Panc1 (cell line): ENCODE measurements at regions not wholly inside any gene's neighbourhood (a gene's known extent, or its start where the extent isn't known, plus 50 kb on each side); places are given as distances from the start of the nearest gene placed in this dataset.

Experiments used
- ATAC-seq: fragments of 200-7000 bp; cut with Tn5 transposase; 2 replicates; pipeline ENCODE4 v1.9.1; 2020; ENCODE audit warnings: mild to moderate bottlenecking, moderate library complexity
- BruUV-seq: library from RNA; stranded (reverse); fragments of 400-500 nt; replicated peaks from 2 replicates; lab custom pipeline; 2021; lab: Mats Ljungman, UMichigan
- CTCF ChIA-PET: fragments of 300-600 bp; sonication (Branson Sonifier 250); formaldehyde crosslinking; loops from one replicate; lab custom pipeline; 2022; ENCODE audit warnings: antibody characterized with exemption; lab: Charles Lee
- POLR2A ChIA-PET: fragments of 300-600 bp; sonication (Branson Sonifier 250); formaldehyde crosslinking; loops from one replicate; lab custom pipeline; 2022; ENCODE audit warnings: antibody characterized with exemption; lab: Charles Lee
- DNase-seq: peaks from one replicate; pipeline ENCODE4 v3.0.0-alpha.2; 2010; ENCODE audit warnings: low read depth, low spot score
- H3K27ac ChIP-seq: 2 replicates; pipeline ENCODE4 v1.5.1; 2011; ENCODE audit warnings: mild to moderate bottlenecking, low read length, inconsistent platforms
- H3K27me3 ChIP-seq: fragments of 200-500 bp; sonication (Bioruptor generic); 2 replicates; pipeline ENCODE4 v1.6.0; 2014; ENCODE audit warnings: low read length, inconsistent platforms; ENCODE audit not compliant: control insufficient read depth, insufficient read depth
- H3K36me3 ChIP-seq: fragments of 200-500 bp; sonication (Bioruptor generic); 2 replicates; pipeline ENCODE4 v1.5.1; 2014; ENCODE audit warnings: inconsistent platforms, mild to moderate bottlenecking, low read length, moderate library complexity; ENCODE audit not compliant: control insufficient read depth, insufficient read depth
- H3K4me1 ChIP-seq: 2 replicates; pipeline ENCODE4 v1.5.1; 2011; ENCODE audit warnings: inconsistent platforms, mild to moderate bottlenecking, low read length, moderate library complexity; ENCODE audit not compliant: control insufficient read depth, insufficient read depth
- H3K4me3 ChIP-seq, 2 experiments: 2 replicates each; pipeline ENCODE4 v1.5.1; 2011 to 2012; ENCODE audit warnings: low read depth in 2 of 2, low read length in 2 of 2, mild to moderate bottlenecking in 2 of 2, inconsistent platforms in 1 of 2, moderate library complexity in 1 of 2
- H3K9me3 ChIP-seq: fragments of 200-500 bp; sonication (Bioruptor generic); 2 replicates; pipeline ENCODE4 v1.5.1; 2014; ENCODE audit warnings: low read depth, mild to moderate bottlenecking, inconsistent platforms, low read length, moderate library complexity; ENCODE audit not compliant: control insufficient read depth, insufficient read depth
- CTCF ChIP-seq: fragments of 450-650 bp; IDR thresholded peaks from 2 replicates; pipeline ENCODE4 v1.5.1; 2017; ENCODE audit warnings: mild to moderate bottlenecking
- POLR2AphosphoS5 ChIP-seq: IDR thresholded peaks from 2 replicates; pipeline ENCODE4 v1.6.1; 2012; ENCODE audit warnings: mild to moderate bottlenecking, low read depth, low read length, moderate library complexity
- REST ChIP-seq, 2 experiments: IDR thresholded peaks; 2 replicates each; pipeline ENCODE4 v1.6.1; 2011 to 2012; ENCODE audit warnings: low read depth in 2 of 2, control low read depth in 1 of 2, low read length in 1 of 2, mild to moderate bottlenecking in 1 of 2, moderate library complexity in 1 of 2; ENCODE audit not compliant: insufficient read depth in 1 of 2
- SIN3A ChIP-seq: IDR thresholded peaks from 2 replicates; pipeline ENCODE4 v1.6.1; 2012; ENCODE audit warnings: low read depth, mild to moderate bottlenecking, low read length, moderate library complexity, borderline replicate concordance; ENCODE audit not compliant: insufficient read depth
- TCF7L2 ChIP-seq: IDR thresholded peaks from 2 replicates; pipeline ENCODE4 v1.6.1; 2011; ENCODE audit warnings: mild to moderate bottlenecking, low read depth, low read length, inconsistent platforms
- in situ Hi-C: cut with HindIII; loops from 2 replicates; pipeline ENCODE4 v1.10.0; 2016; ENCODE audit warnings: low sequenced_read_pairs, low pct_unique_long_range_greater_than_20kb
- intact Hi-C: fragments of 100-400 bp; cut with micrococcal nuclease; formaldehyde crosslinking; loops from one replicate; pipeline ENCODE4 v1.10.0; 2022; ENCODE audit not compliant: unreplicated experiment

GRCh38 chr6:48774276-48774675 lies 663.3 kb upstream of the PTCHD4 start:
- no peak overlapping the region for H3K4me3 ChIP-seq
- intact Hi-C loops (no loop called here), in situ Hi-C loops (no loop called here)
- no peak for DNase-seq
- TF ChIP-seq POLR2AphosphoS5, result no peak
- no peak for TF ChIP-seq CTCF
- no peak for TF ChIP-seq SIN3A
- TF ChIP-seq REST (IDR thresholded peaks at IDR 0.05; ENCODE audit: insufficient read depth in 1 of 2, low read depth in 2 of 2, low read length in 1 of 2), result no peak
- no peak for TF ChIP-seq TCF7L2
- no peaks in the 10 kb centered on the region for H3K27me3 ChIP-seq
- no TSS peak for BruUV-seq
- ChIA-PET CTCF (no interaction called here), POLR2A (no interaction called here)
- H3K9me3 ChIP-seq, result no peaks in the 10 kb centered on the region
- no peaks in the 10 kb centered on the region for H3K36me3 ChIP-seq
- ATAC-seq, result no peak
- no peaks in the 10 kb centered on the region for H3K4me1 ChIP-seq
- no peak overlapping the region for H3K27ac ChIP-seq

- no peak overlapping the region for H3K27ac ChIP-seq
- H3K27me3 ChIP-seq, result no peaks in the 10 kb centered on the region
- BruUV-seq, result no TSS peak
- H3K4me3 ChIP-seq, result no peak overlapping the region
- TF ChIP-seq SIN3A (no peak), CTCF (no peak), TCF7L2 (no peak), REST (IDR thresholded peaks at IDR 0.05; ENCODE audit: insufficient read depth in 1 of 2, low read depth in 2 of 2, low read length in 1 of 2) (no peak), POLR2AphosphoS5 (no peak)
- H3K4me1 ChIP-seq, result no peaks in the 10 kb centered on the region
- CTCF ChIA-PET, result no interaction called here
- intact Hi-C loops, result loop anchor here (5.0 kb wide), 1 partner anchor 679 kb away; no protein-coding TSS in a partner anchor
- POLR2A ChIA-PET, result no interaction called here
- ATAC-seq (no peak), DNase-seq (no peak)
- no peaks in the 10 kb centered on the region for H3K9me3 ChIP-seq
- in situ Hi-C loops, result no loop called here
- H3K36me3 ChIP-seq, result no peaks in the 10 kb centered on the region
Measured at GRCh38 chr6:48766349-48766748, 655.4 kb upstream of the PTCHD4 start.
